Uterus (tissue), 3 donors: ENCODE measurements at regions not wholly inside any gene's neighbourhood (a gene's known extent, or its start where the extent isn't known, plus 50 kb on each side); places are given as distances from the start of the nearest gene placed in this dataset.
"Not testable (repeated sequence)": the region's sequence is repeated elsewhere in the genome, so short reads cannot be mapped to it uniquely, and the experiment has no call there.

Experiments used
- DNase-seq, 2 donors: peaks; one replicate each; pipeline ENCODE4 v3.0.0-alpha.2; 2019 to 2020
- H3K27ac ChIP-seq, 2 donors: fragments of 200-600 bp; sonication (generic); 1 replicate in 1 of 2; 2 replicates in 1 of 2; pipeline ENCODE4 v1.5.1; 2016 to 2018
- H3K27me3 ChIP-seq, 2 donors: fragments of 200-600 bp; sonication (generic); one replicate each; pipeline ENCODE4 v1.5.1; 2018 to 2019; ENCODE audit warnings: control low read depth in 1 of 2
- H3K36me3 ChIP-seq, 2 donors: fragments of 200-600 bp; sonication (generic); one replicate each; pipeline ENCODE4 v1.5.1; 2019; ENCODE audit warnings: control low read depth in 1 of 2
- H3K4me1 ChIP-seq, 2 donors: fragments of 200-600 bp; sonication (generic); one replicate each; pipeline ENCODE4 v1.5.1; 2018 to 2019; ENCODE audit warnings: control low read depth in 1 of 2
- H3K4me3 ChIP-seq, 2 donors: fragments of 200-600 bp; sonication (generic); 1 replicate in 1 of 2; 2 replicates in 1 of 2; pipeline ENCODE4 v1.5.1; 2018 to 2019; ENCODE audit warnings: mild to moderate bottlenecking in 1 of 2
- H3K9me3 ChIP-seq, 2 donors: fragments of 200-600 bp; sonication (generic); one replicate each; pipeline ENCODE4 v1.5.1; 2019; ENCODE audit warnings: control low read depth in 1 of 2
- POLR2A ChIP-seq, 2 donors: fragments of 450-650 bp; IDR thresholded peaks; one replicate each; pipeline ENCODE4 v1.6.1; 2016; ENCODE audit warnings: antibody characterized with exemption in 2 of 2, mild to moderate bottlenecking in 1 of 2, moderate library complexity in 1 of 2
- intact Hi-C: fragments of 100-400 bp; cut with DNase I; formaldehyde crosslinking; loops from one replicate; pipeline ENCODE4 v1.15.1; 2023; ENCODE audit warnings: low total_unique reads
- TF ChIP-seq, protein P1 (sequence below), 4 experiments: fragments of 200-600 bp in 2 of 4; fragments of 450-650 bp in 2 of 4; sonication (generic) in 2 of 4; IDR thresholded peaks; one replicate each; pipeline ENCODE4 v1.5.1; 2016 to 2019; ENCODE audit warnings: antibody characterized with exemption in 4 of 4, mild to moderate bottlenecking in 2 of 4, moderate library complexity in 1 of 4
- donor health status: DM: yes; HTN: yes; CAD: no.

DNA sequence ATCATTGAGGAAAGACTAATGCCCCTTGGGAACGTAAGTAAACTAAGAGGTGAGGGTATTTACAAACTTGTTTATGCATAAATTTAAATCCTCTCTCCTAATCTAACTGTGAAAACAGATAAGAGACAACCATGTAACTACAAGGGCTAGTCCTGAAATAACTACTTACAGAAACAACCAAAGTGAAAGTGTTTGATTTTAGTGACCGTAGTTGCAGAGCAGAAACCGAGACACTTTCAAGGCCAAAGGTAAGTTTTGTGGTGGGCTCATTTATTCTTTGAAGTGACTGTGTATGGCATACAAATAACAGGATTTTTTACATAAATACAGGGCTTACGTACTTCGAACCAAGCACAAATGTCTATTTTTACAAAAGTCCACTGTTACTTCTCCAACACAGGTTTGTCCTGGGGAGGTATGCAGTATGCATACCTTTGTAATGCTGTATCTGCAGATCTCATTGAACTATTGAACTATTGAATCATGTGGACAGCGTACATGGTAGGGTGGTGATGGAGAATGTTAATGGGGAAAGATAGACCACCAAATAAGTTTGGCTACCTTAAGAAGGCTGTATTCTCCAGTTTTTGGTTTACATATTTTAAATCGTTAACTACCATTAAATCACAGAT is 99.6 kb upstream of the RBMS3 start:
- no peaks in the 10 kb centered on the region for H3K4me1 ChIP-seq
- no peaks in the 10 kb centered on the region for H3K9me3 ChIP-seq
- no peak overlapping the region for H3K4me3 ChIP-seq
- TF ChIP-seq, protein P1, sequence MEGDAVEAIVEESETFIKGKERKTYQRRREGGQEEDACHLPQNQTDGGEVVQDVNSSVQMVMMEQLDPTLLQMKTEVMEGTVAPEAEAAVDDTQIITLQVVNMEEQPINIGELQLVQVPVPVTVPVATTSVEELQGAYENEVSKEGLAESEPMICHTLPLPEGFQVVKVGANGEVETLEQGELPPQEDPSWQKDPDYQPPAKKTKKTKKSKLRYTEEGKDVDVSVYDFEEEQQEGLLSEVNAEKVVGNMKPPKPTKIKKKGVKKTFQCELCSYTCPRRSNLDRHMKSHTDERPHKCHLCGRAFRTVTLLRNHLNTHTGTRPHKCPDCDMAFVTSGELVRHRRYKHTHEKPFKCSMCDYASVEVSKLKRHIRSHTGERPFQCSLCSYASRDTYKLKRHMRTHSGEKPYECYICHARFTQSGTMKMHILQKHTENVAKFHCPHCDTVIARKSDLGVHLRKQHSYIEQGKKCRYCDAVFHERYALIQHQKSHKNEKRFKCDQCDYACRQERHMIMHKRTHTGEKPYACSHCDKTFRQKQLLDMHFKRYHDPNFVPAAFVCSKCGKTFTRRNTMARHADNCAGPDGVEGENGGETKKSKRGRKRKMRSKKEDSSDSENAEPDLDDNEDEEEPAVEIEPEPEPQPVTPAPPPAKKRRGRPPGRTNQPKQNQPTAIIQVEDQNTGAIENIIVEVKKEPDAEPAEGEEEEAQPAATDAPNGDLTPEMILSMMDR (IDR thresholded peaks at IDR 0.05): no peak
- TF ChIP-seq POLR2A (IDR thresholded peaks at IDR 0.05): no peak
- intact Hi-C loops: no loop called here
- H3K36me3 ChIP-seq: no peaks in the 10 kb centered on the region
- no peaks in the 10 kb centered on the region for H3K27me3 ChIP-seq
- no peak for DNase-seq
- no peak overlapping the region for H3K27ac ChIP-seq

DNA sequence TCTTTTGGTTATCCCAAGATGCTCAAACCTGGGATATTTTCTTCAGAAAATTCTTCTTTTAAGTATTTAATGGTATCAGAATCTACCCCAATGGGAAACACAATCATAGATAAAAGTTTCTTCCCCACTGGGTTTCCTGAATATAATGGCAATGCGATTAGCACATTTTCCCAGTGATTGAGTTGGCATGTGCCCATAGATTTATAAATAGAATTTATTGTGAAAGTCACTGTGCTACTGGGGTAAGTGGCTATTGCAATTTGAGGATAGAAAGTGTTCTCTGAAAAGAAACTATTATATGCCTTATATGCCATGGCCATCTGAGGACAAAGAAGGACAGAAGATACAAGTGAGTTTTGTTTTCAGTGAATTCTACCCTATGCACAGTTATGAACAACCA is 99.0 kb upstream of the RBMS3 start:
- intact Hi-C loops: no loop called here
- no peak for DNase-seq
- H3K4me3 ChIP-seq: no peak overlapping the region
- no peaks in the 10 kb centered on the region for H3K27me3 ChIP-seq
- TF ChIP-seq POLR2A (IDR thresholded peaks at IDR 0.05): no peak
- TF ChIP-seq, protein P1 (IDR thresholded peaks at IDR 0.05): no peak
- H3K36me3 ChIP-seq: no peaks in the 10 kb centered on the region
- no peaks in the 10 kb centered on the region for H3K9me3 ChIP-seq
- H3K27ac ChIP-seq: no peak overlapping the region
- no peaks in the 10 kb centered on the region for H3K4me1 ChIP-seq

GRCh38 chr3:29182828-29183227 is 98.0 kb upstream of the RBMS3 start:
- H3K9me3 ChIP-seq, H3K27ac ChIP-seq, H3K4me1 ChIP-seq, DNase-seq, H3K36me3 ChIP-seq, H3K4me3 ChIP-seq, H3K27me3 ChIP-seq, intact Hi-C loops: not testable (repeated sequence)

DNA sequence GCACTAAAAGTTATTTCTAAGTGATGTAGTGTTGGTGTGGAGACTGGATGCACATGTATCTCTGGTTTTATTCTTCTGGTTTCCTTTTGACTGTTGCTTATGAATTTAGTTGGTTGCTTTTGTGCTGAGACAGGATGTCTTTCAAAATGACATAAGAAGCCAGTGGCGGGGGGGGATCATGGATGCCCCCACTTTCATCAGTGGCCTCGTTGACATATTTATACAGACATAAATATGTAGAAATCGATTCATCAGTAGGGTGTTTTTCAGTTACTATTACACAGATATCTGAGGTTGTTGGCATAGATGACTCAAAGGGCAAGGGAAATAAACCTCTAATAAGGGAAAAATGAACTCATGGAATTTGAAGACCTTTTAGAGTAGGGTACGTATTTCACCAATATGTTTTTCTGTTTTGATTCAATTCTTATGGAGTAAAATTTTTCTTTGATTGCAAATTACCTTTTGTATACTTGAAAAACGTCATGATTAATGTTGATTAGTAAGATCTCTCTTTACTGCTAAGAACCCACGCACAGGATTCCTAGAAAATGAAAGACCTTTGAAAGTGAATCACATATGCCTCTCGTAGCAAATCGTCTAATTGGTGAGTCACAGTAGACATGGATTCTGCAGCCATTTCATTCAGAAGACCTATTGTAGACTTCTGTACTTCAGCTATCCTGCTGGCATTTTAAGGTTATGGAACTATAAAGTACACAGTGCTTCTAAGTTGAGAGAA is 97.4 kb upstream of the RBMS3 start:
- Histone ChIP-seq H3K4me3 (no peak overlapping the region), H3K4me1 (no peaks in the 10 kb centered on the region), H3K27ac (no peak overlapping the region), H3K27me3 (no peaks in the 10 kb centered on the region), H3K36me3 (no peaks in the 10 kb centered on the region), H3K9me3 (no peaks in the 10 kb centered on the region)
- DNase-seq: no peak
- TF ChIP-seq POLR2A (IDR thresholded peaks at IDR 0.05): no peak
- TF ChIP-seq, protein P1 (IDR thresholded peaks at IDR 0.05): no peak
- intact Hi-C loops: no loop called here

GRCh38 chr3:29185706-29186105 is 95.2 kb upstream of the RBMS3 start:
- DNase-seq: no peak
- Histone ChIP-seq H3K4me1 (no peaks in the 10 kb centered on the region), H3K4me3 (no peak overlapping the region), H3K27me3 (no peaks in the 10 kb centered on the region), H3K9me3 (no peaks in the 10 kb centered on the region), H3K27ac (no peak overlapping the region), H3K36me3 (no peaks in the 10 kb centered on the region)
- TF ChIP-seq, protein P1 (IDR thresholded peaks at IDR 0.05): no peak
- no peak for TF ChIP-seq POLR2A (IDR thresholded peaks at IDR 0.05)
- intact Hi-C loops: no loop called here
